IPS DF 4.7 (cell line): ENCODE measurements at regions not wholly inside any gene's neighbourhood (a gene's known extent, or its start where the extent isn't known, plus 50 kb on each side); places are given as distances from the start of the nearest gene placed in this dataset.

Experiments used
- DNase-seq: peaks from one replicate; pipeline ENCODE4 v3.0.0-alpha.2; 2013; ENCODE audit warnings: low spot score; ENCODE audit errors: extremely low read depth

GRCh38 chr9:2565676-2566340, 55.8 kb upstream of the VLDLR start:
- no peak for DNase-seq

- no peak for DNase-seq
Observed at GRCh38 chr9:2567922-2568321, 53.7 kb upstream of the VLDLR start.

GRCh38 chr9:2568689-2569088, 52.9 kb upstream of the VLDLR start:
- no peak for DNase-seq

- DNase-seq = no peak
Observed at GRCh38 chr9:2570615-2571479, 50.7 kb upstream of the VLDLR start.
